RWPE1 (cell line): ENCODE measurements at regions not wholly inside any gene's neighbourhood (a gene's known extent, or its start where the extent isn't known, plus 50 kb on each side); places are given as distances from the start of the nearest gene placed in this dataset.

ENCODE experiments used
- CTCF ChIA-PET: fragments of 350-600 bp; sonication (Branson Sonifier 250); formaldehyde crosslinking; extraction: SDS; loops from one replicate; lab custom pipeline; 2021; lab: Yijun Ruan, JAX
- POLR2A ChIA-PET: fragments of 400-600 bp; formaldehyde crosslinking; extraction: SDS; loops from one replicate; lab custom pipeline; 2020; ENCODE audit warnings: antibody characterized with exemption; ENCODE audit not compliant: low non-redundant PET; lab: Yijun Ruan, JAX
- DNase-seq: peaks from one replicate; pipeline ENCODE4 v3.0.0; 2012; ENCODE audit warnings: low spot score
- H3K27ac ChIP-seq: fragments of 450-650 bp; 2 replicates; pipeline ENCODE4 v1.5.1; 2017
- TF ChIP-seq, protein P1 (sequence below): fragments of 450-650 bp; conservative IDR thresholded peaks from 2 replicates; pipeline ENCODE4 v1.5.1; 2017; ENCODE audit warnings: low read depth, mild to moderate bottlenecking

DNA sequence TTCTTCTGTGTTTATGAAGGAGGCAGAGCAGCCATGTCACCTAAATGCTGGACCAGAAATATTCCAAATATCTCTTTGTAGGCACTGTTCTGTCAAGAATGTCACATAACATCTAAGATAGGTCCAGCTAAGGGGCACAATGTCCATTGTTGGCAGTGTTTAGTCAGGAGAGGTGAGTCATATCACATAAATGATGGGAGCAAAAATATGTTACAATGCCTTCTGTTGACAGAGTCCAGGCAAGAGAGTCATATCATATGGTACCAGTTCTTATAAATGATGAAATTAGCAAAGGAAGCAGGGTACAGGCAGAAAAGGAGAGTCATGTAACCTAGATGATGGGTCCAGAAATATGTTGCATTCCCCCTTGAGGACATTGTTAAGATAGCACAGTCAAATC, 904.4 kb upstream of the AMELY start:
- CTCF ChIA-PET = no interaction called here
- no peak for DNase-seq
- TF ChIP-seq, protein P1, sequence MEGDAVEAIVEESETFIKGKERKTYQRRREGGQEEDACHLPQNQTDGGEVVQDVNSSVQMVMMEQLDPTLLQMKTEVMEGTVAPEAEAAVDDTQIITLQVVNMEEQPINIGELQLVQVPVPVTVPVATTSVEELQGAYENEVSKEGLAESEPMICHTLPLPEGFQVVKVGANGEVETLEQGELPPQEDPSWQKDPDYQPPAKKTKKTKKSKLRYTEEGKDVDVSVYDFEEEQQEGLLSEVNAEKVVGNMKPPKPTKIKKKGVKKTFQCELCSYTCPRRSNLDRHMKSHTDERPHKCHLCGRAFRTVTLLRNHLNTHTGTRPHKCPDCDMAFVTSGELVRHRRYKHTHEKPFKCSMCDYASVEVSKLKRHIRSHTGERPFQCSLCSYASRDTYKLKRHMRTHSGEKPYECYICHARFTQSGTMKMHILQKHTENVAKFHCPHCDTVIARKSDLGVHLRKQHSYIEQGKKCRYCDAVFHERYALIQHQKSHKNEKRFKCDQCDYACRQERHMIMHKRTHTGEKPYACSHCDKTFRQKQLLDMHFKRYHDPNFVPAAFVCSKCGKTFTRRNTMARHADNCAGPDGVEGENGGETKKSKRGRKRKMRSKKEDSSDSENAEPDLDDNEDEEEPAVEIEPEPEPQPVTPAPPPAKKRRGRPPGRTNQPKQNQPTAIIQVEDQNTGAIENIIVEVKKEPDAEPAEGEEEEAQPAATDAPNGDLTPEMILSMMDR = no peak
- POLR2A ChIA-PET = no interaction called here
- H3K27ac ChIP-seq = no peak overlapping the region

DNA sequence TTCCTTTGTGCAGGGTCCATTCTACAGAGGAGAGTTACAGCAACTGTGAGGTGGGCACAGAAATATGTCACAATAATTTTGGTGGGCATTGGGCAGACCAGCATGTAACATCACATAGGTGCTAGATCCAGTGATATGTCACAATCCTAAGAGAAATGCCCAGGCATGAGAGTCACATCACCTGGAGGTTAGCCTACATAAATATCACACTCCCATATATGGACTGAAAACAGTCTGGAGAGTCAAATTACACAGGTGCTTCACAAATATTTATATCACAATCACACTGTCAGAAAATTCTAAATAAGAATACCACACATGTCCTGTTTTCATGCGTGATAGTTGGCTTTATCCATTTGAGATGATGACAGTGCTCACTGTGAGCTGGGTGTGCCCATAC, 903.7 kb upstream of the AMELY start:
- DNase-seq = no peak
- TF ChIP-seq, protein P1 = no peak
- CTCF ChIA-PET = no interaction called here
- no peak overlapping the region for H3K27ac ChIP-seq
- POLR2A ChIA-PET = no interaction called here

DNA sequence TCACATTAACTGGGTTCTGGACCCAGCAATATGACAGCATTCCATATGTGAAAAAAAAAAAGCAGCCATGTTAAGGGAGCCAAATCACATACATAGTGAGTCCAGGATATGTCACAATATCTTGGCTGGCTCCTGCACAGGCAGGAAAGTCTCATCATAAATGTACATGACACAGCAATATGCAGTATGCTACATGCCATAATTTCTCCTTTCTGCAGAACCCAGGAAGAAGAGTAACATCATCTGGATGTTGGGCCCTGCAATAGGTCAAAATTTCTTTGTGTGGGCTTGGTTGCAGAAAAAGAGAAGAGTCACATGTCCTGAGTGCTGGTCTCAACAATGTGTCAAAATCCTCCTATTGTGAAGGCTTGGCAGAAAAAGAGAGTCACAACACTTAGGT, 902.8 kb upstream of the AMELY start:
- H3K27ac ChIP-seq = no peak overlapping the region
- TF ChIP-seq, protein P1 = no peak
- no peak for DNase-seq
- ChIA-PET CTCF (no interaction called here), POLR2A (no interaction called here)

DNA sequence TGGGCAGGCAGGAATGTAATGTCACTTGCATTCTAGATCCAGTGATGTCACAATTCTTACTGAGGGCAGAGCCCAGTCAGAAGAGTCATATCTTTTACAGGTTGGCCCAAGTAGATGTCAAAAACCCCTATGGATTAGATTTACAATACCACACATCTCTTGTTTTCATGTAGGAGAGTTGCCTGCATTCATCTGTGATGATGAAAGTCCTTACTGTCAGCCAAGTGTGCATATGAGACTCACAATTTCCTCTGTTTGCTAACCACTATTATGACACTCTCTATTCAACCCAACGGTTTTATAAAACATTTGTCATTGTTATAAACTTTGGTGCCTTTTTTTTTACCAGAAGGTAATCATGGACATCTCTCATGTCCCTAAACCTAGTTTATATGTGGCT, 898.8 kb upstream of the AMELY start:
- TF ChIP-seq, protein P1 = no peak
- ChIA-PET POLR2A (no interaction called here), CTCF (no interaction called here)
- no peak for DNase-seq
- H3K27ac ChIP-seq = no peak overlapping the region

DNA sequence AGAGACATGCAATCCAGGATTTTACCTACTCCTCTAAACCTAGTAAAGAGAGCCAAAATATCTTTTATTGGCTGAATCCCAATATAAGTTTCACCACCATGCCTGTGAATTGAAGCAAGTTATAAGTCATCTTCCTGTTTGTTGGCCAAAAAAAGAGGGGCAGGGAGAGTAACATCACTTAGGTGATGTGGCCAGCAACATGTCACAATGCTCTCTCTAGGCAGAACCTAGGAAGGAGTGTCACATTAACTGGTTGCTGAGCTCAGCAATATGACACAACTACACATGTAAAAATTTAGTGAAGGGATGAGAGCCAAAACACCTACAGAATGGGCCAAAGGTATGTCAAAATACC, 895.9 kb upstream of the AMELY start:
- ChIA-PET POLR2A (no interaction called here), CTCF (no interaction called here)
- TF ChIP-seq, protein P1 = no peak
- DNase-seq = no peak
- H3K27ac ChIP-seq = no peak overlapping the region

DNA sequence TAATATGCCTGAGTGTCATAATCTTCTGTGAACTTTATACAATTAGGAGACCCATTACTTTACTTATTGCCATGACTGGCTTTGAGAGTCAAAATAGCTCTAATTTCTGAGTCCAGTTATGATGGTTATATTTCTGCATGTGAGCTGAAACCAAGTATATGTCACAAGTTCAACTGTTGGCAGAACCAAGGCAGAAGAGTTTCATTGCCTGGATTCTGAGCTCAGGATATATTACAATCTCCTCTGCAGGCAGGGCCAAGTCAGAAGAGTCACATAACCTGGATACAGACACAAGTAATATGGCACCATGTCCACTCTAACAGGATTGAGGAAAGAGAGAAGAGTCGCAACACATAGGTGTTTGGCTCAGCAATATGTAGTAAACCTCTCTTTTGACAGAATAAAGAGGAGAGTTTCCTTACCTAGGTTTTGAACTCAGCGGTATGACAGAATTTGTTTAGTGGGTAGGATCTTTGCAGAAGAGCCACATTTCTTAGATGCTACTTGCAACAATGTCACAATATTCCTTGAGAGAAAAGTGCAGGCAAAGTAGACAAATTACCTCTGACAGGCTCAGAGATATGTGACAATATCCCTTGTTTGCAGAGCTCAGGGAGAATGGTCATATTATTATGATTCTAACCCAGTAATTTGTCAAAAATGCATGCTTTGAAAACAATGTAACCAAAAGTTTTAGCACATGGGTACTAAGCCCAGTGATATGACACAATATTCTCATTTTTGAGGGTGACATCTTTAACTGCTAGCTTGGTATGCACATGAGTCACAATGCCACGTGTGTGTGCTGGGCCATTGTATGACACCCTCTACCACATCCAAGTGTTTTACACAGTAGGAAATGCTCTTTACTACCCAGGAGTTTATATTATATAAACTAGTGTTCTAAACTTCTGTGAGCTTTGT, 895.3 kb upstream of the AMELY start:
- H3K27ac ChIP-seq = no peak overlapping the region
- POLR2A ChIA-PET = no interaction called here
- CTCF ChIA-PET = no interaction called here
- no peak for DNase-seq
- TF ChIP-seq, protein P1 = no peak
